GM19099 (cell line): ENCODE measurements at regions not wholly inside any gene's neighbourhood (a gene's known extent, or its start where the extent isn't known, plus 50 kb on each side); places are given as distances from the start of the nearest gene placed in this dataset.

Experiments used
- POLR2A ChIP-seq: IDR thresholded peaks from 3 replicates; pipeline ENCODE4 v1.6.1; 2011; ENCODE audit warnings: low read depth; ENCODE audit not compliant: insufficient read length; ENCODE audit errors: extremely low read depth

DNA sequence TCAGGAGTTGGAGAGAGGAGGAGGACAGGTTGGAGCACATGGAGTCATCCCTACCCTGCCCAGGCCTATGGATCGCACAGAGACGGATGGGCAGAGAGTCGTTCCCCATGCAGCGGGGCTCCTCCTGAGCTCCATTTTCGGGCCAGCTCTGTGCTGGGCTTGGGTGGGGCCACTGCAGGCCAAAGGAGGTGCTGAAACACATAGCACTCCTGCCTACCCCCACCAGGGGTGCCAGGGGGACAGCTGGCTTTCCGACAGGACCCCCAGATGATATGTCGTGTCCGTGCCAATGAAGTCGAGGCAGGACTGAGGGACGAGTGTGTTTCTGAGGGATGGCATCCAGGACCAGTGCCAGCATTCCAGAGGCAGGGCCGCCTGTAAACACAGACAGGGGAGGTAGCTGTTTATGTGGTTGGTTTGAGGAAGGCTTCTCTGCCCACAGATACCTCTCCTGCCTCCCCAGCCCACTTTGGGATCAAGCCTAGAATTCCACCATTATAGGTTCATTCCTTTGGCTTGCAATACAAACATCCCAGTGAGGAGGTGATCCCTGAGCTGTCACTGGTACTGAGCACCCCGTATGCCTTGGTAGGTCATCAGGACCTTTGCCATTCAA is 116.6 kb downstream of the GLI2 start:
- no peak for TF ChIP-seq POLR2A

DNA sequence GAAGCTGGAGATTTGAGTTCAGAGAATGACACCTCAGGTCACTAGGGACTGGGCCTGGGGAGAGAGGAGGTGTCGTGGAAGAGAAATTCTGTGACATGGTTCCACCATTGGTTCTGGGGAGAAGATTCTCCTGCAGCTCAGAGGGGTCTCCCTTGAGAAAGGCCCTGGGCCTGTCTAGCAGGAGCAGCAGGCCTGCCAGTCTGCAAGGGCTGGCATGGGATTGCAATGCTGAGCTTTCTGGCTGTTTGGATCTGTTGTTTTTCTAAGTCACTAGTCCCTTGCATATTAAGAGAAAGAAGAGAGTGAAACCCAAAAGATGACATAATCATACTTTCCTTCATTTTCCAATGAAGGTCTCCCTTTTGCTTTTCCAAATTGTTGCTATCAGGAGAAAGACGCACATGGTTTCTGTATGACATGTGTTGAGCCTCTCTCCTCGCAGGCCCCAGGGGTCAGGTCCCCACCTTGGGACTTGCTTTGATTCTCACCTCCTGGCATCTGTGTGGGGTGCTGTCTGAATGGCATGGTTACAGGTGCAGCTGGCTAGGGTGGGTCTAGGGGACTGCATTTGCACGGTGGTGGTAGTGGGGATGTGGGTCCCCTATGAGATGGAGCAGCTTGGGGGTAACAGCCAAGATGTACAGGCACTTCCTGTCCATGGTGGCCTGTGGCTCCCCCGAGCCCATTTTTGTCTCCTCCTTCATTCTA is 117.8 kb downstream of the GLI2 start:
- TF ChIP-seq POLR2A = no peak

DNA sequence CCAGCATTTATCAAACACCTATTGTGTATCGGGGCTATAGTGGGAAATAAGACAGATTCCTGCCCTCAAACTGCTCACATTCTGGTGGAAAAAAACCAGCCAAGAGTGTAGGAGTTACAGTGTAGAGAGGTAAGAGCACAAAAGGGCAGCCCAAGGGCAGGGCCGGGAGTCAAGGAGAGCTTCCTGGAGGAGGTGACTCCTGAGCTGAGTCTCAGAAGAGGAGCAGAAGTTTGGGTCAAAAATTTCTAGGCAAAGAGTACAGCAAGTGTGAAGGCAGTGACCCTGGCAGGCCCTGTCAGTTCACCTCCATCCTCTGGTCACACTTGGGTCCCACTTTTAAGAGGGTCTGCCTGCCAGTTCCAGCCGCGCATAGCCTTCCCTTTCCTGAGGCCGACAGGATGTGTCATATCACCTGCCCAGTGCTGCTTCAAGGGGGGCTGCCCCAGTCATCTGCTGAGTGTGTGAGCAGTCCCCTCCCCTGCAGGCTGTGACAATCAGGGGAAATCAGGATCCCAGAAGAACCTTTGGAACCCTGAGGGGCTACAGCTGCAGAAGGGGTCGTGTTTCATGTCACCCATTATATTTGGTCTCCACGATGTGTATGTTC is 118.4 kb downstream of the GLI2 start:
- no peak for TF ChIP-seq POLR2A

GRCh38 chr2:120854766-120855530 is 119.3 kb downstream of the GLI2 start:
- TF ChIP-seq POLR2A = no peak

- no peak for TF ChIP-seq POLR2A
Observed at GRCh38 chr2:120855855-120856405, 120.3 kb downstream of the GLI2 start.

DNA sequence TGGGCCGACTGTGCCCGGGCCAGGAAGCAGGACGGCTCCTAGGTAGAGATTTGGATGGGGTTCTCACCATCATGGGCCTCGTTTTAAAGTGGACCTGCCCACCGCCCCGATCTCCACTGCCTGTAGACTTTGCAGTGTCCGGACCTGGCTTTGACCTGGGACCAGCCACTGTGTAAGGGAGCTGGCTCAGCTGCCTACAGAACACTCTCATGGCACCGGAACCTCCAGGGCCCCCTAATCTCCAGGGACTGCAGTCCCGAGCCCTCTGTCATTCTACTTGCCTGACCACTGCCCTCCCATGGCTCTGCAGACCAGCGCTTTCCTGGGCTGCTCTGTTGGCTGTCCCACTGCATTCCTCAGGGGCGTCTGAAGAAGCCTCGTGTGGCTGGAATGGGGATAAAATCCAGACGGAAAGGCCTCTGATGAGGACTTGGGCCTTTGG is 120.8 kb downstream of the GLI2 start:
- TF ChIP-seq POLR2A = no peak

DNA sequence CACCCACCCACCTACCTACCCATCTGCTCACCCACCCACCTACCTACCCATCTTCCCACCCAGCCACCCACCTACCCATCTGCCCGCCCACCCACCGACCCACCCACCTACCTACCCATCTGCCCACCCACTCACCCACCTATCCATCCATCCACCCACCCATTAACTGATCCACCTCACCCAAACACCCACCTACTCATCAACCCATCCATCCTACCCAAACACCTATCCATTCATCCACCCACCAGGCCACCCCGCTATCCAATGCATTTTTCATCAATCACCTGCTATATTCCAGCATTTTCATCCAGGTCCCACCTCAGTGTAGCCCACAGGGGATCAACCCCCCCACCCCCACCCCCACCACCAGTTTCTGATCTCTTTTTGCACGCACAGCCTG is 121.8 kb downstream of the GLI2 start:
- TF ChIP-seq POLR2A = no peak

- no peak for TF ChIP-seq POLR2A
Observed at GRCh38 chr2:120857931-120858330, 122.3 kb downstream of the GLI2 start.

DNA sequence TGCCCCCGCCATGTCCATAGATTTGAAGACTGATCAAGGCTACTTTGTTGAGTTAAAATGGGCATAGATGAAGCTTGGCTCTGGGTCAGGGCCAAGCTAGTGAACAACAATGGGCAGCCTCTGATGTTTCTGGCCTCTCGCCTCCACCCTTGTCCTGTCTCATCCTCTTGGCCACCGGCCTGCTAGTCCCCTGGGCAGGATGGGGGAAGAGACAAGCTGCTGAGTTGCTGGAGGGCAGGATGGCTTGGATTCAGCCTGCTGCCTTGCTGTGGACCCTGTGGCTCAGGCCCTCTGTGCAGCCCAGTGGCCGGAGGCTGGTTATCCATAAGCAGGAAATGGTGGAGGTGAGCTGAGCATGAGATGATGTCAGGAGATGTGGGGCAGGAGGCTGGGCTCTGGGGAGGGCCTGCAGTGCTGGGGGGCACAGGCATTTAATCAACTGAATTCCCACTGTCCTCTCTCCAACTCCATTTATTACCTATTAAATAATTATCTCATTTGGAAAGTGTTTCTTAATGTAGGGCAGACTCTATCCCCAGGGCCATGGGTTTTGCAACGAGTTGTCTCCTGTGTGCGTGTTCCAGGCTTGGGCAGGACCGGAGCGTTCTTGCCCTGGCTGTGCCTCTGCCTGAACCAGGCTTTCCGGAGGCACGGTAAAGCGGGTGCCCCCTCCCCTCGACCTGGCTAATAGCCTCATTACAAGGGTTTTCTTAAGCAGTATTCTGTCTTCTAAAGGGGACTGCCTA is 122.9 kb downstream of the GLI2 start:
- no peak for TF ChIP-seq POLR2A

DNA sequence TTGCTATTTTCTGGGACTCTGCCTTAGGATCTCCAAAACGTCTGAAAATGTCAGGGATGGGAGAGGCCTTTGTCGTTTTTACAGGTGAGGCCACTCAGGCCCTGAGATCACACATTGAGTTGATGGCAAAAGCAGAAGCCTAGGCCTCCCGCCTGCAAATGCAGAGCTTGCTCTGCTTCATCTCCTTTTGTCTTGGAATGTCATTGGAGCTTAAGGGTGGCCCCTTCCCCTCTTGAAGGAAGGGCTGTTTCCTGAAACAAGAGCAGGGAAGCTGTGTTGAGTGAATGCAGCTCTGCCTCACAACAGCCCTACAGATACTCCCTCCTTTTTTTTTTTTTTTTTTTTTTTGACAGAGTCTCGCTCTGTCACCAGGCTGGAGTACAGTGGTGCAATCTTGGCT is 123.5 kb downstream of the GLI2 start:
- no peak for TF ChIP-seq POLR2A

GRCh38 chr2:120859814-120860578 is 124.3 kb downstream of the GLI2 start:
- no peak for TF ChIP-seq POLR2A

DNA sequence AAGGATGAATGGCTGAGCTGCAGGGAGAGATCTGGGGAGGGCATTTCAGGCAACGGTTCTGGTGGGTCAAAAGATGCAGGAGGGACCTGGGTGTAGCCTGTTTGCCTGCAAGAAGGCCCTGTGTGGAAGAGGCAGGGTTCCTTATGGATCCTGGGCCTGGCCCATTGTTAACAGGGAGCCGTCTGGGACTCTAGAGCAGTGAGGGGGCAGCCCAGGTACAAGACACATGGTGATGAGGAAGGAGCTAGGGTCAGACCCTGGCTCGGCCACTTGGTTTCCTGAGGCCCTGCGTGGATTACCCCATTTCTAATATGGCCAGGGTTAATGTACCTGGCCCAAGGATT is 124.9 kb downstream of the GLI2 start:
- no peak for TF ChIP-seq POLR2A

DNA sequence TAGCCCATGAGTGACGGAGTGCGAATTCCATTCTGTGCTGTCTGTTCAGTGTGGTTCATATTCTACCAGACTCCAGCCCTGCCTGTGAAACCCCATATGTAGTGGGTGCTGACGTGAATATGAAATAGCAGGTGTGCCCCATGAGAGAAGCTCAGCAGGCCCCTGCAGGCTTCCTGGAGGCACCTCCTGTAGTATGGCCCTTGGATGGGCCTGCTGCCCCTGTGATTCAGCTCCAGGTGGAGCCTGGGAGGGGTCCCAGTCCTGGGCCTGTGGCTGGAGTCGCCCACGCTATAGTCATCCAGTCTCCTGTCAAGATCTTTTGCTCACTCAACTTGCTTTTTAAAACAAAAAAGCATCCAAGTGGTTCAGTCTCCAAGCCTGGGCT is 125.5 kb downstream of the GLI2 start:
- no peak for TF ChIP-seq POLR2A

GRCh38 chr2:120861576-120862191 is 126.0 kb downstream of the GLI2 start:
- TF ChIP-seq POLR2A = no peak
